ENCODE measurements at regions not wholly inside any gene's neighbourhood (a gene's known extent, or its start where the extent isn't known, plus 50 kb on each side); places are given as distances from the start of the nearest gene placed in this dataset.
"Not testable (repeated sequence)": the region's sequence is repeated elsewhere in the genome, so short reads cannot be mapped to it uniquely, and the experiment has no call there.

DNA sequence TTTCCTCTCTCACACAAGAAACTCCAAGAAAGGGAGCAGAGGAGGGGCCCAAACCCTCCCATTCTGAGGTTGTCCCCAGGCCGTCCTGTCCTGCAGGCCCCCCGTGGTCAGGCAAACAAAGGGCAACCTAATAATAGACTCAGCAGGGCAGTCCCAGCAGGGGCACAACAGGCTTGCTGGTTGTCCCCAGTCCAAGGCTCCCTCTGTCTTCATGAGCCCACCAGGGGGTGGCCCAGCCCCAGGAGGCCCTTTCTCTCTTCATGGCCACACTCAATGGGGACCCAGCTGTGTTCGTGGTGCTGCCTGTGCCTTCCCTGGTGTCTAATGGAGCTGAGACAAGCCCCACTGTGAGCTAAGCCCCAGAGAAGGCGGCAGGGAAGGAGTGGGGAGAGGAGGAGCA, 359.9 kb downstream of the ADGRD1 start:
- DNase-seq (ENCODE audit: low read depth): no peak

DNA sequence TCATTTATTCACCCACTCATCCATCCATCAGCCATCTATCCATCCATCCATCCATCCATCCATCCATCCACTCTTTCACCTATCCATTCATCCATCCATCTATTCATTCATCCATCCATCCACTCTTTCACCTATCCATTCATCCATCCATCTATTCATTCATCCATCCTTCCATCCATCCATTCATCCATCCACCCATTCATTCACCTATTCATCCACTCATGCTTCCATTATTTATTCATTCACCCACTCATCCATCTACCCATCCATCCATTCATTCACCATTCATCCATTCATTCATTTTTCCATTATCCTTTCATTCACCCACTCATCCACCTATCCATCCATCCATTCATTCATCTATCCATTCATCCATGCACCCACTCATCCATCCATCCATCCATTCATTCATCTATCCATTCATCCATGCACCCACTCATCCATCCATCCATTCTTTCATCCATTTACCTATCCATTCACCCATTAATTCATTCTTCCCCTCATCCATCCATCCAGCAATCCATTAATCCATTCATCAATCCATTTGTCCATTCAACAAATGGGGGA, 360.9 kb downstream of the ADGRD1 start:
- no peak for DNase-seq (ENCODE audit: low read depth)

DNA sequence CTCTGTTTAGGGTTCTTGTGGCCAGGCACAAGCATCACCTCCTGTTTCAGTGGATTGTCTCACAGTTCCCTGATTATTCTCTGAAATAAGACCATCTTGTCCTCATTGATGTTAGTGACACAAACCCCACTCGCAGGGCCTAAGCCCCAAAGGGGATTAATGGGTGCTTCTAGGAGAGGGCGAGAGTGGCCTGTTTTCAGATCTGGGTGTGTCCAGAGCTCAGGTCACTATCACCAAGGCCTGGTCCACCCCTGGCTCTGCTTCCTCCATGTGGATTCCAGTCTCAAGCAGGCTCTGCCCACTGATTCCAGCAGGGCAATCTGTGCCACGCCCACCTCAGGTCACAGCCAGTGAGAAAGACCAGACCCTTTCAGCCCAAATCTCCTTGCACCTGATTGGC, 361.9 kb downstream of the ADGRD1 start:
- no peak for DNase-seq (ENCODE audit: low read depth)

DNA sequence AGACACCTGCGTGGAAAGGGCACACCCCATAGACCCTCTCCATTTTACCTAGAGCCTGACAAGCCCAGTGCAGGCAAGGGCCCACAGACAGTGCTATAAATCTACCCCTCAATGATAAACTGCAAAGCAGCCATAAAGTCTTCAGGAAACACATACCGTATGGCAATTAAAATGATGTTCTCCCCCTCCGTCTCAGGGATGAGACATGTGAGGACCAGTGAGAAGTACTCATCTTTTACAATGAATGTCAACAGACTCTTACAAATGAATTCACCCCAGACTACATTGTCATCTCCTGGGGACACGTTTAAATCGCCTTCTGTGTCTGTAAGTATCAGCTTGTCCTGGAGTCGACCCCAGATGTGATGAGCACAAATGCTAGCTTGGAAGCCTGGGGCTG, 362.7 kb downstream of the ADGRD1 start:
- no peak for DNase-seq (ENCODE audit: low read depth)

DNA sequence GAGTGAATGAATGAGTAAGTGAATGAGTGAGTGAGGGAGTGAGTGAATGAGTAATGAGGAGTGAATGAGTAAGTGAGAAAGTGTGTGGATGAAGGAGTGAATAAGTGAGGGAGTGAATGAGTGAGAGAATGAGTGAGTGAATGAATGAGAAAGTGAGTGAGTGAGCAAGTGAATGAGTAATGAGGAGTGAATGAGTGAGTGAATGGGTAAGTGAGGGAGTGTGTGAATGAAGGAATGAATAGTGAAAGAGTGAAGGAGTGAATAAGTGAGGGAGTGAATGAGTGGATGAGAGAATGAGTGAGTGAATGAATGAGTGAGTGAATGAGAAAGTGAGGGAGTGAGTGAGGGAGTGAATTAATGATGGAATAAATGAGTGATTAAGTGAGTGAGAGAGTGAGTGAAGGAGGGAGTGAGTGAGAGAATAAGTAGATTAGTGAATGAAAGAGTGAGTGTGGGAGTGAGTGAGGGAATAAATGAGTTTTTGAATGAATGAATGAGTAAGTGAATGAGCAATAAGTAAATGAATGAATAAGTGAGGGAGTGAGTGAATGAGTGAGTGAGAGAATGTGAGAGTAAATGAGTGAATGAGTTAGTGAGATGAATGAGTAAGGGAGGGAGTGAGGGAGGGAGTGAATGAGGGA, 364.5 kb downstream of the ADGRD1 start:
- no peak for DNase-seq (ENCODE audit: low read depth)

DNA sequence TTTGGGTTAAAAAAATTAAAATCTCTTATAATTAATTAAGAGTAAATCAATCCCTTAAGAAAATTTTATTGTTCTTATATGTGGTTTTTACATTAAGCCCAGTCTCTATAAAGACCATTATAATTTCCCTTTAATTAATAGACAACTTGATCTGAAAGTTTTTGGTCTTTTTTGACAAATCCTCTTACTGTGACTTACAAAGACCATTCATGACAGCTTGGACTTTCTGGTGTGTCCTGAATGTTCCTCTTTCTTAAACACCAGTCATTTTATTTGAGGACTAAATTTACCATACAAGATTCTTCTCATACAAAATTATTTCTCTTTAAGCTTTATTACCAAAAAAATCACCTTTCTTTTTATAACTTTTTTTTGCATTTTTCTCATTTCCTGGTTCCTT, 368.3 kb downstream of the ADGRD1 start:
- DNase-seq (ENCODE audit: low read depth): no peak

DNA sequence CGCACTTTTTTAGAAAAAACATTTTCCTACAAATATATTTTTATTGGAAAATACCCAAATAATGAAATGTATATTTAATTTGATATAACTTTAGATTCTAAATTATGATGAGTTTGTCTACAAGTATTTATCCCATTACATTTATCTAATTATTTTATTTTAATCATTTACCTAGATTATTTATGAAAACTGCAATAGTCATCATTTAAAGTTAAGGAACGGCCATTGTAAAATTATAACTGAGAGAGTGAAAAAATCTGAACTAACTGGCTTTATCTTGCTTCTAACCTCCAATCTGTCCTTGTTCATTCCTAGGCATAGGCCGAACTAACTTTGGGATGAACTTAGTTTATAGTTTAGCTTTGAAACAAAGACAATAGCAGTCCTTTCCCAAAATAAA, 368.8 kb downstream of the ADGRD1 start:
- DNase-seq (ENCODE audit: low read depth): not testable (repeated sequence)

DNA sequence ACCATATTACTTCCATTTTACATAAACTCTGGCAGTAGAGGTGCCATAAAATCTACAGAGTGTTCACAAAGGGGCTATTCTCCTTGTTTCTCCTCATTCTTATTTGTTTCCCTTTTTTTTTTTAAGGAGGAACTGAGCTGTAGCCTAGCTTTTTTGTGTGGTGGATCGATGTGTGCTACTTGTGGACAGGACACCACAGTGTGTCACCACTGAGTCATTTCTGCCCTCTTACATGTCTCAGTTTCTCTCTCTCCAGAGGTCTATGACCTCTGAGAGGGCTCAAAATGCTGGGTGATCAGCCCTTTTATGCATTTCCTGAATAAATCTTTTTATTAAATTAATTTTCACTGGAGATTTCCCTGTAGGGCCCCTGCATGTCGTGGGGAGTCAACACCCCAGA, 370.2 kb downstream of the ADGRD1 start:
- no peak for DNase-seq (ENCODE audit: low read depth)

DNA sequence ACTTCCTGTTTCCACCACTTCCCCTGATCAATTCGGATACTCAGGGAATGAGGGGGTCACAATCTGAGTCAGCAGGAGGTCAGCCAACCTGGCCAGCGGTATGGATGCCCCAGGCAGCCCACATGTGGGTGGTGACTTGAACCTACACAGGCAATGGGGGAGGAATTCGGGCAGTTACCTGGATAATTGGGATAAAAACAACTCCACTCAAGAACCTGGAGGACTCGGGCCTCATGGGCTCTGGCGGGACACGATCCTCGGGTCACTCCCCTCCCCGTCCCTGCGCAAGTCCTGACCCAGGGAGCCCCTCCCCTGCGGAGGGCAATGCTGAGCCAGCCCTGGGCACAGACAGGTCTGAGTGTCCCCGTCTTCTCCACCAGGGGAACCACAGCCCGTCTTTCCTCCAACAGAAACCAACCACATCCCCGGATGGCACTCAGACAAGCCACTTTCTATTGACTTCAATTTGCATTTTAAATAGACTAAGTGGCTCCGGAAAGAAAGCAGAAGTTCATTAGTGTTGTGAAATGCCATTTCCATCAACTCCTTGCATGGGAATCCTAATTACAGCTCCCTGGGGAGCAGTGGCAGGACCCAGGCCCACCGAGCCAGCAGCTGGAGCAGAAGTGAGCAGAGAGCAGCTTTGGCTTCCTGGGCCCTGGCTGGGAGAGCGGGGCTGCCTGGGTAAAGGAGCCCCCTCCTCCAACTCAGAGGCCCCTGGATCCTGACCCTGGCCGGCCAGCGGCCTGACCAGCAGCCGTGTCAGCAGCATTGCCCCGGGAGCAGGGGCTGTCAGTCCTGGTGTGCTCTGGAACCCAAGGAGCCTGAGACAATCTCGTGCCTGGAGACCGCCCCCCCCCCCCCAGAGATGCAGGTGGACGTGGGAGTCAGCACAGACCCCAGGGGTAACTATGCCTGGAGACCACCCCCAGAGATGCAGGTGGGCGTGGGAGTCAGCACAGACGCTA, 374.1 kb downstream of the ADGRD1 start:
- DNase-seq (ENCODE audit: low read depth): no peak

DNA sequence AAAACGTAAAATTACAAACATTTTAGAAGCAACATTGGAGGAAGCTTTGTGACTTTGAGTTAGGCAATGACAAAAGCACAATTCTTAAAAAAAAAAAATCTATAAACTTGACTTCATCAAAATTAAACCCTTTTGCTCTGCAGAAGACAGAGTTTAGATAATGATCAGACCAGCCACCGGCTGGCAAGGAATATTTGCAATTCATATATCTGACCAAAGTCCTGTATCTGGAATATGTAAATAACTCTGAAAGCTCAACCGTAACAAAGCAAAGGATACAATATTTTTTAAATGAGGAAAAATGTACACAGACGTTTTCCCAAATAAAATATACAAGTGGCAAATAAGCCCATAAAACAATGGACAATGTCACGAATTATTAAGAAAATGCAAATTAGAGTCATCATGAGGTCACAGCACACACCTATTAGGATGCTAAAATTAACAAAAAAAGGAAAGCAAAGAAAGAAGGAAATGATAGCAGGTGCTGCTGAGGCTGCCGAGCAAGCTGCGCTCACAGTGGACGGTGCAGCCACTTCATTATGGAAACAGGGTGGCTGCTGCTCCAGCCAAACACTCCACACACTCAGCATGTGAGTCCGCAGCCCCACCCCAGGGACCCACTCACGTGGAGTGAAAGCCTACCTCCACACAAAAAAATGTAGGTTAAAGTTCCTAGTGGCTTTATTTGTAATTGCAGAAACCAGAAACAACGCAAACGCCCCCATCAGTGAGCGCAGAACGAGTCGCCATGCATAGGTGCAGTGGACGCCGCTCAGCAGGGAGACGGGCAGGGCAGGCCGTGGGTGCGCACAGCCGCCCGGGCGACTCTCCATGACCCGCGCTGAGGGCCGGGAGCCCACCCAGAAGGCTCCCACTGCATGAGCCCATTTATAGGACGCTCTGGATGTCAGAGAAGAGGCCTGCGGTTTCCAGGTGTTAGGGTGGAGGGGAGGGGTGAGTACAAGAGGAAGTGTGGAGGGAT, 375.4 kb downstream of the ADGRD1 start:
- DNase-seq (ENCODE audit: low read depth): not testable (repeated sequence)

DNA sequence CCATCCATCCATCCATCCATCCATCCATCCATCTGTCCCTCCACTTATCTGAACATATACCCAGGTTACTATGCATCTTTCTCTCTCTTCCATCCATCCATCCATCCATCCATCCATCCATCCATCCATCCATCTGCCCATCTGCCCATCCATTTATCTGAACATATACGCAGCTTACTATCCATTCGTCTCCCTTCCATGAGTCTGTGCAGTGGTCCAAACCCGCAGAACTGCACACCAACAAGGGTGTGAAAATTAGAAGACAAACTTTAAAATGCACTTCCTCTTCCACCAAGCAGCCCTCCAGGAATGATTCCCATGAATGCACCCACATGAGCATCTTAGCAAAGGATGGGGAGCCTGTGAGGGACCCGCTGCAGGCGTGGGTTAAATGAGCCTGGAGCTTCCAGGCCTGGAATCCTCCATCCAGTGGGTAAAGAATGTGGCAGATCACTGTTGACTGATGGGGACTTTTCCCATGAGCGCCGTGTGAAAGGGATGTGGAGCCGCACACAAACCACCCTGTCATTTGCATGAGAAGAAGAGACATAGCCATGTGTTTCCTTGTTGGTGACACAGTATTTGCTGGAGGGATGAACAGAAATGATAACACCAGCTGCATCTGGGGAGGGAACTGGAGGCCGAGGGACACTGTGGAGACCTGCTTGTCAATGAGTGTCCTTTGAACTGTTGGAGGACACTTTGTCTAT, 376.6 kb downstream of the ADGRD1 start:
- DNase-seq (ENCODE audit: low read depth): no peak

DNA sequence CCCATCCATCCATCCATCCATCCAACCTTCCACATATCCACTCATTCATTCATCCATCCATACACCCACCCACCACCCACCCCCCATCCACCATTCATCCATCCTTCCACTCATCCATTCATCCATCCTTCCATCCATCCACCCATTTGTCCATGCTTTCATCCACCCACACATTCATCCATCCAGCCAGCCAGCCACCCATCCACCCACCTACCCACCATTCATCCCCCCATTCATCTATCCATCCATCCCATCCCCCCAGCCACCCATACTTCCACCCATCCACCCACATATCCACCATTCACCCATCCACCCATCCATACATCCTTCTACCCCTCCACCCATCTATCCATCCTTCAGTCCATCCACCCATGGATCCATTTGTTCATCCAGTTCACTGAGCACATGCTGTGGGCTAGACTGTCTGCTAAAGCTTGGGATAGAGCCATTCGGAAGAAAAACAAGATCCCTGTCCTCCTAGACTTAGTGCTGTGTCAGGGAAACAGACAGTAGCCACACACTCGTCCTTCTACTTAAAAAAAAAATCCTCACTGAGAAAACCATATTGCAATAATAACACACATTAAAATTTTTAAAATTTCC, 377.5 kb downstream of the ADGRD1 start:
- DNase-seq (ENCODE audit: low read depth): no peak

DNA sequence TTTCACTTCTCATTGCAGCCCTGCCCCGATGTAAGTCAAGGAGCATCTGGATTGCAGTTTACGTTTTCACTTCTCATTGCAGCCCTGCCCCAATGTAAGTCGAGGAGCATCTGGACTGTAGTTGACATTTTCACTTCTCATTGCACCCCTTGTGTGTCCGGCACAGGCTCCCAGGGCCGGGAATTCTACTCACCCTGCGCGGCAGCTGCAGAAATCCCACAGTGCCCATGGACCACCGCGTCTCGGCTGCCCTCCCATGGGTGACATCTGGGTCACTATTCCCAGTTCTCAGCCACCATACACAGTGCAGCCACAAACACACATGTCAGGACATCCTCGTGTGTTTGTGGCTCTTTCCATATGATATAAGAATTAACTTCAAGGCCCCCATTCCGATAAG, 378.5 kb downstream of the ADGRD1 start:
- no peak for DNase-seq (ENCODE audit: low read depth)

DNA sequence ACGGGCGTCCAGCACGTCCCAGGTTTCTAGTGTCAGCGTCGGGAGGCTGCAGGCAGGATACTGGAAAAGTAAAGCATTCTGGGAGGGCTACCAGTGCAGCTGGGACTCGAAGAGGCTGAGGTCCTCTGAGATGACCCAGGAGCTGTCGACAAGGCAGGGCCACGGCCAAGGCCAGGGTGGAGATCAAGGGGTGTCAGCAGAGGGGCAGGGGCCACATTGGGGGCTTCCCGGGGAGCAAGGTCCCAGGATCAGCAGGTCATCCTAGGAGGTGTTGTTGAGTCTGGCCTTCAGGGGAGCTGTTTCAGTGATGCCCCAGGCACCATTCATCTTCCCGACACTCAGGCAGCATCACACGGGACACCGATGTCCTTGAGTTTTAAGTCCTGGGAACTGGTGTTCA, 377.8 kb upstream of the SFSWAP start:
- no peak for DNase-seq (ENCODE audit: low read depth)

DNA sequence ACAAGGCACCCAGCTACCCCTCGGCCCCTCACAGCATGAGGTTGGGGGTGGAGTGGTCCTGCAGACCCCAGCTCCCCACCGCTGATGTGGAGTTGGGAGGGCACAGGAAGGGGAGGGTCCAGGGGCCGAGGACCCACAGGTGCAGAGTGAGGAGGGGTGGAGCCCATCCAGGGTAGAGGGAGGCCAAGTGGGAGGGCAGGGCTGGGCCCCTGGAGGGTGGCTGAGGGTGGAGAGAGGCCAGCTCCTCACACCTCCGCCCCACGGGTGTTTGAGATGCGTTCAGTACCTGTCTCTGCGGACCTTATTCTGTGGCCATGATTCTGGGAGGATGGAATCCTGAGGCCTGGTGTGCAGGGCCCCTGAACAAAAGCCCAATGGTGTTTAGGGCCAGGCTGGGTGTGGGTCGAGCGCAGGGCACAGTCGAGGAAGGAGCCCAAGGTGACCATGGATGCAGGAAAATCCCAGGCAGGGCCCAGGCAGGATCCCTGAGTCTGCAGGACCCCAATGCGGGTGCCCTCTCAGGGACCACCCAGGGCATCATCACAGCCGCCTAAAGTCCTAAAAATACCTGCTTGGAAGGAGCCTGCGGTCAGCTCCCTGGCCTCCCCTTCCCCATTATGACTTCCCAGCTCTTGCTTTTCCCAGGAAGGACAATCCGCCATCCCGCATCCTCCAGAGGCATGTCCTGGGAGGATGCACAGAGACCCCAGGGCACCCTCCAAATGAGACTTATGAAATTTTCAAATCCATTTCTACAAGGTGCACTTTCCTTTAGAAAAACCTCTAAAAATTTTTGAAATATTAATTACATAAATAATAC, 377.1 kb upstream of the SFSWAP start:
- DNase-seq (ENCODE audit: low read depth): no peak

DNA sequence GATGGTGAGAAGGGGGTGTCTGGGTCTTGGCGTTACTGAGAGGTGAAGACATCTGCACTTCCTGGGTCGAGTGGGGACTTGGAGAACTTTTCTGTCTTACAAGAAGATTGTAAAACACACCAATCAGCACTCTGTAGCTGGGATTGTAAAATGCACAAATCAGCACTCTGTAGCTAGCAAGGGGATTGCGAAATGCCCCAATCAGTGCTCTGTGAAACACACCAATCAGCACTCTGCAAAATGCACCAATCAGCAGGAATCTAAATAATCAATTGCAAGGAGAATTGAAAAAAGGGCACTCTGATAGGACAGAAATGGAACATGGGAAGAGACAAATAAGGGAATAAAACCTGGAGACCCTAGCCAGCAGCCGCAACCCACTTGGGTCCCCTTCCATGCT, 376.1 kb upstream of the SFSWAP start:
- DNase-seq (ENCODE audit: low read depth): no peak

DNA sequence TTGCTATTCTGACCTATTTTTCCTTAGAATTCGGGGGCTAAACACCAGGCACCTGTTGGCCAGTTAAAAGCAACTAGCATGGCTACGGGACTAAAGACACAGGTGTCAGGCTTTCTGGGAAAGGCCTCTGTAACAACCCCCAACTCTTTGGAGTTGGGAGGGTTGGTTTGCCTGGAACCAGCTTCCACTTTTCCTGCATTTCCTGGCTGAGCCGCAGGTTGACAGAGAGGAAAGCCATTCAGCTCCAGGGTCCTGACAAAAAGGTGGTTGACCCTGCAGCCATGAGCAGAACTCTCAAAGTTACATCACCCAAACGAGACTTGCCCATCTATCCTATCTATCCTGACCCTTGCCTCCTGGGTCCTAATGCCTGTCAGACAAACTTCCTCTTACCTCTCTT, 375.4 kb upstream of the SFSWAP start:
- DNase-seq (ENCODE audit: low read depth): no peak

DNA sequence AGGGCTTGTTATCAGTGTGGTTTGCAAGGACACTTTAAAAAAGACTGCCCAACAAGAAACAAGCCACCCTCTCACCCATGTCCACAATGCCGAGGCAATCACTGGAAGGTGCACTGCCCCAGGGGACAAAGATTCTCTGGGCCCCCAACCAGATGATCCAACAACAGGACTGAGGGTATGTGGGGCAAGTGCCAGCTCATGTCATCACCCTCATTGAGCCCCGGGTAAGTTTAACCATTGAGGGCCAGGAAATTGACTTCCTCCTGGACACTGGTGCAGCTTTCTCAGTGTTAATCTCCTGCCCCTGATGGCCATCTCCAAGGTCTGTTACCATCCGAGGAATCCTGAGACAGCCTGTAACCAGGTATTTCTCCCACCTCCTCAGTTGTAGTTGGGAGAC, 373.0 kb upstream of the SFSWAP start:
- DNase-seq (ENCODE audit: low read depth): not testable (repeated sequence)

DNA sequence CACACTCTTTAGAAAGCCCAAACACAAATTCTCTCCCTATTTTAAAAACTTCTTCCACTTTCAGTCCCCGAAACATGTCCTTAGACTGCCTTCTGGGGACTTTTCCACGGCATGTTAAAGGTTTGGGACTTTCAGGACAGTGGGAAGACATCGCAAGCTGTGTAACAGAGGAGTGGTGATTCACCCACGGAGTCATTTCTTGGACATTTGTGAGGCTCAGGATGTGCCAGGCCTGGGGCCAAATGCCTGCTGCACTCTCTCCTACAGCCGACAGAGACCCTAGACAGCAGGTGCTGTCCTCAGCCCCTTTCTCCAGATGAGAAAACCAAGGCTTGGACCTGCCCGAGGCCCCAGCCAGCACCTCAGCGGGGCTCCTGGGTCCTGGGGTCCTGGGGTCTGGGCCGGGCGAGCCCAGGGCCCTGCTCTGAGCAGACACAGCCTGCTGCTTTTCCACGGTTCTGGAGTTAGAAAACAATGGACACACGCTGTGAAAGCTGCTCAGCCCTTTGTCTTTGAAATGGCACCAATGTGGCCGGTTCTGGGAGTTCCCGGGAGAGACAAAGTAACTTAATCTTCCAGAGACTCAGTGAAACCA, 370.2 kb upstream of the SFSWAP start:
- DNase-seq (ENCODE audit: low read depth): no peak

DNA sequence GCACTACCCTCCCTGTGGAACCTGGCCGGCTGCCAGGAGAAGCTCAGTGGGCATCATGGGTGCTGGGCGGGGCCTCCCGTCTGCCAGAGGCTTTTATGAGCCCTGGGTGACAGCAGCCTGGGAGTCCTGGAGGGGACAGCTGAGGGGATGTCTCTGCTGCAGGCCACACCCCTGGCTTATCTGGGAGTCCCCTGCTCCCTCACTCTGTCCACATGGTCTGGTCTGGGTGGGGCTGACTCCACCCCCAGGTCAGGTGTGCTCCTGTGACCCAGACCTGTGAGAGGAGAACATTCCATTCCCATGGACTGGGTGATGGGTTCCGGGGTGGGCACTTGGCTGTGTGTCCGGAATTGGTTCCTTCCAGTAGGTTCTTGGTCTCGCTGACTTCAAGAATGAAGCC, 369.3 kb upstream of the SFSWAP start:
- not testable (repeated sequence) for DNase-seq (ENCODE audit: low read depth)

Measured in stimulated activated CD8-positive, alpha-beta memory T cell treated with anti-CD3 and anti-CD28 coated beads, Interleukin-15, amount 100 ng/mL, for 24 hours (primary cell).